ENCODE measurements at regions not wholly inside any gene's neighbourhood (a gene's known extent, or its start where the extent isn't known, plus 50 kb on each side); places are given as distances from the start of the nearest gene placed in this dataset.
"Not testable (repeated sequence)": the region's sequence is repeated elsewhere in the genome, so short reads cannot be mapped to it uniquely, and the experiment has no call there.

GRCh38 chr9:64368644-64368942 lies 916.4 kb downstream of the FOXD4L5 start:
- not testable (repeated sequence) for TF ChIP-seq POLR2A, CTCF (IDR thresholded peaks at IDR 0.05)

Data from uterus (tissue), 2 donors.